SK-N-SH (cell line): ENCODE measurements at regions not wholly inside any gene's neighbourhood (a gene's known extent, or its start where the extent isn't known, plus 50 kb on each side); places are given as distances from the start of the nearest gene placed in this dataset.

Experiments
- CTCF ChIA-PET: fragments of 300-600, 350-600 bp; formaldehyde crosslinking; extraction: SDS; loops from one replicate; lab custom pipeline; 2021; lab: Yijun Ruan, JAX
- POLR2A ChIA-PET: fragments of 350-600 bp; sonication (Branson Sonifier 250); formaldehyde crosslinking; extraction: SDS; loops from one replicate; lab custom pipeline; 2020; ENCODE audit warnings: antibody characterized with exemption, inconsistent platforms; lab: Yijun Ruan, JAX
- DNase-seq: peaks from one replicate; pipeline ENCODE4 v3.0.0; 2012
- H2AFZ ChIP-seq: fragments of 200-600 bp; sonication (generic); 2 replicates; pipeline ENCODE4 v1.8.1; 2016; ENCODE audit warnings: antibody characterized with exemption, mild to moderate bottlenecking, low read depth
- H3F3A ChIP-seq: fragments of 200-600 bp; sonication (generic); replicated peaks from 2 replicates; pipeline ENCODE3; 2016; ENCODE audit warnings: antibody characterized with exemption, mild to moderate bottlenecking; ENCODE audit not compliant: insufficient read depth
- H3K27ac ChIP-seq, 2 experiments: fragments of 200-500 bp in 1 of 2; fragments of 200-600 bp in 1 of 2; sonication (Bioruptor generic) in 1 of 2; sonication (generic), shearing (Covaris generic) in 1 of 2; 2 replicates each; pipeline versions ENCODE4 v1.5.1 to v1.6.1; 2014 to 2016; ENCODE audit warnings: low read depth in 2 of 2, inconsistent platforms in 1 of 2, low read length in 1 of 2, mild to moderate bottlenecking in 1 of 2, mixed read lengths in 1 of 2
- H3K27me3 ChIP-seq: fragments of 200-600 bp; sonication (generic), shearing (Covaris generic); 2 replicates; pipeline ENCODE4 v1.6.1; 2016; ENCODE audit warnings: mixed run types; ENCODE audit not compliant: insufficient read depth
- H3K36me3 ChIP-seq, 2 experiments: fragments of 200-500 bp in 1 of 2; fragments of 200-600 bp in 1 of 2; sonication (Bioruptor generic) in 1 of 2; sonication (generic) in 1 of 2; replicated peaks in 1 of 2; 2 replicates each; pipeline versions ENCODE3 to v1.5.1; 2014 to 2016; ENCODE audit warnings: low read length in 1 of 2, mild to moderate bottlenecking in 1 of 2; ENCODE audit not compliant: insufficient read depth in 2 of 2, control insufficient read depth in 1 of 2
- H3K4me1 ChIP-seq, 2 experiments: fragments of 200-500 bp in 1 of 2; fragments of 200-600 bp in 1 of 2; sonication (Bioruptor generic) in 1 of 2; sonication (generic), shearing (Covaris generic) in 1 of 2; 2 replicates each; pipeline versions ENCODE4 v1.5.1 to v1.6.1; 2014 to 2016; ENCODE audit warnings: low read depth in 1 of 2, low read length in 1 of 2, mixed run types in 1 of 2; ENCODE audit not compliant: insufficient read depth in 2 of 2, control insufficient read depth in 1 of 2
- H3K4me2 ChIP-seq: fragments of 200-600 bp; sonication (generic), shearing (Covaris generic); 2 replicates; pipeline ENCODE4 v1.6.1; 2017; ENCODE audit warnings: mixed run types
- H3K4me3 ChIP-seq, 2 experiments: fragments of 200-500 bp in 1 of 2; fragments of 200-600 bp in 1 of 2; sonication (Bioruptor generic) in 1 of 2; sonication (generic), shearing (Covaris generic) in 1 of 2; 2 replicates each; pipeline versions ENCODE4 v1.5.1 to v1.8.1; 2014 to 2016; ENCODE audit warnings: low read depth in 2 of 2, inconsistent platforms in 1 of 2, low read length in 1 of 2, mild to moderate bottlenecking in 1 of 2, mixed read lengths in 1 of 2, moderate library complexity in 1 of 2
- H3K79me2 ChIP-seq: fragments of 200-600 bp; sonication (generic); 2 replicates; pipeline ENCODE4 v1.8.1; 2017; ENCODE audit warnings: mild to moderate bottlenecking; ENCODE audit not compliant: insufficient read depth
- H3K9ac ChIP-seq: fragments of 200-600 bp; sonication (generic); 2 replicates; pipeline ENCODE4 v1.6.1; 2017; ENCODE audit warnings: mixed run types
- H3K9me2 ChIP-seq: fragments of 200-600 bp; sonication (generic); 2 replicates; pipeline ENCODE4 v1.6.1; 2017; ENCODE audit warnings: mixed run types
- H3K9me3 ChIP-seq: fragments of 200-600 bp; sonication (generic); 2 replicates; pipeline ENCODE4 v1.6.1; 2017; ENCODE audit warnings: mixed run types, mild to moderate bottlenecking, moderate library complexity
- H4K20me1 ChIP-seq: fragments of 200-600 bp; sonication (generic); 2 replicates; pipeline ENCODE4 v1.6.1; 2017; ENCODE audit warnings: mild to moderate bottlenecking, mixed run types; ENCODE audit not compliant: insufficient read depth
- FOSL2 ChIP-seq: IDR thresholded peaks from 2 replicates; pipeline ENCODE4 v1.4.0; 2012; ENCODE audit warnings: low read depth, mild to moderate bottlenecking, moderate library complexity, borderline replicate concordance
- FOXM1 ChIP-seq: IDR thresholded peaks from 2 replicates; pipeline ENCODE4 v1.4.0; 2012; ENCODE audit warnings: low read depth, mild to moderate bottlenecking
- GATA2 ChIP-seq: sonication (generic); formaldehyde crosslinking; IDR thresholded peaks from 2 replicates; pipeline ENCODE4 v1.5.0; 2020; ENCODE audit warnings: mild to moderate bottlenecking, missing genetic modification reagents
- MXI1 ChIP-seq: IDR thresholded peaks from 2 replicates; pipeline ENCODE4 v1.6.1; 2012; ENCODE audit warnings: mild to moderate bottlenecking, low read depth, low read length, improper control_type of control experiment
- RCOR1 ChIP-seq: fragments of 150-350 bp; IDR thresholded peaks from 2 replicates; pipeline ENCODE4 v1.6.1; 2017; ENCODE audit warnings: antibody characterized with exemption, low read length
- REST ChIP-seq: IDR thresholded peaks from 2 replicates; pipeline ENCODE4 v1.6.1; 2012; ENCODE audit warnings: mild to moderate bottlenecking, low read depth, low read length, moderate library complexity
- RFX5 ChIP-seq: IDR thresholded peaks from 2 replicates; pipeline ENCODE4 v1.6.1; 2012; ENCODE audit warnings: mild to moderate bottlenecking, improper control_type of control experiment, low read length
- RXRA ChIP-seq: IDR thresholded peaks from 2 replicates; pipeline ENCODE4 v1.4.0; 2012; ENCODE audit warnings: low read depth, mild to moderate bottlenecking, borderline replicate concordance
- SIN3A ChIP-seq: IDR thresholded peaks from 2 replicates; pipeline ENCODE4 v1.6.1; 2012; ENCODE audit warnings: low read depth, mild to moderate bottlenecking, low read length, moderate library complexity, borderline replicate concordance
- TCF12 ChIP-seq: IDR thresholded peaks from 2 replicates; pipeline ENCODE4 v1.4.0; 2012
- YY1 ChIP-seq: IDR thresholded peaks from 2 replicates; pipeline ENCODE4 v1.4.0; 2012; ENCODE audit warnings: low read depth, mild to moderate bottlenecking
- WGBS: methylation state at CpG from one replicate; pipeline ENCODE4 v1.1.6; 2017; ENCODE audit warnings: low lambda C conversion rate; 5-methylcytosine and 5-hydroxymethylcytosine counted together
- TF ChIP-seq, protein P1 (sequence below): fragments of 150-350 bp; IDR thresholded peaks from 2 replicates; pipeline ENCODE4 v1.6.1; 2016; ENCODE audit warnings: mild to moderate bottlenecking, low read depth, low read length
- TF ChIP-seq, protein P2 (sequence below): IDR thresholded peaks from 2 replicates; pipeline ENCODE4; 2012

GRCh38 chr21:28871388-28872010, 121.2 kb downstream of the LTN1 start:
- Histone ChIP-seq H3K9me2 (no peaks in the 10 kb centered on the region), H3K27me3 (no peaks in the 10 kb centered on the region), H3K36me3 (peaks cover 32 to 34% of the 10 kb centered on the region in 2 experiments), H3K9ac (no peak overlapping the region), H3K4me1 (0 out of 4 replicates have a peak, but pooled peaks cover 0 to 5% of the 10 kb centered on the region in 2 experiments), H2AFZ (no peak overlapping the region), H3K4me2 (no peak overlapping the region), H3K79me2 (no peaks in the 10 kb centered on the region), H3F3A (no peaks in the 10 kb centered on the region), H3K4me3 (no peak overlapping the region), H3K27ac (no peak overlapping the region), H3K9me3 (no peaks in the 10 kb centered on the region), H4K20me1 (no peaks in the 10 kb centered on the region)
- DNase-seq = no peak
- POLR2A ChIA-PET = no interaction called here
- 100% methylated on average over 3 of the region's 3 CpGs for WGBS
- TF ChIP-seq, protein P1, sequence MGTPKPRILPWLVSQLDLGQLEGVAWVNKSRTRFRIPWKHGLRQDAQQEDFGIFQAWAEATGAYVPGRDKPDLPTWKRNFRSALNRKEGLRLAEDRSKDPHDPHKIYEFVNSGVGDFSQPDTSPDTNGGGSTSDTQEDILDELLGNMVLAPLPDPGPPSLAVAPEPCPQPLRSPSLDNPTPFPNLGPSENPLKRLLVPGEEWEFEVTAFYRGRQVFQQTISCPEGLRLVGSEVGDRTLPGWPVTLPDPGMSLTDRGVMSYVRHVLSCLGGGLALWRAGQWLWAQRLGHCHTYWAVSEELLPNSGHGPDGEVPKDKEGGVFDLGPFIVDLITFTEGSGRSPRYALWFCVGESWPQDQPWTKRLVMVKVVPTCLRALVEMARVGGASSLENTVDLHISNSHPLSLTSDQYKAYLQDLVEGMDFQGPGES = no peak
- TF ChIP-seq FOSL2 (no peak), RCOR1 (no peak), GATA2 (CRISPR knock-in tag) (no peak), YY1 (no peak)
- CTCF ChIA-PET = interaction anchor here (1.0 kb wide), 1 partner anchor 68 kb away, joined by 3 read pairs; no protein-coding TSS in a partner anchor

DNA sequence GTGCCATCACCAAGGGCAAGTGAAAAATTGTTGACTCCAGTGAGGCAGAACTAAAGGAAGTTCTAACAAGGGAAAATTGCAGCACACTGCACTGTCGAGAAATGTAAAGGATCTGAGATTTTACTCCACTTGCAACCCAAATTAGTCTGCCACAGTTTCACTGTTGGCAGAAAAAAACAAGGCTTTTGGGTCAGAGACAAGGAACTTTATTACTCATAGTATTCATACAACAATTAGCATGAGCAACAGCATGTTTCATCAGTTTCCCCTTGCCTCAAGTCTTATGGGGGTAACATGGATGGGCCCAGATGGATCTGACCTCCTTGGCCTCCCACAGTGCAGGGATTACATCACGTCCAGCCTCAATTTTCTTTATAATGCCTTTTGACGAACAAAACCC, 125.3 kb downstream of the LTN1 start:
- no peak overlapping the region for H3K4me2 ChIP-seq
- 0 out of 4 replicates have a peak, but pooled peaks cover 0 to 5% of the 10 kb centered on the region in 2 experiments for H3K4me1 ChIP-seq
- no peaks in the 10 kb centered on the region for H3K9me3 ChIP-seq
- no peak overlapping the region for H2AFZ ChIP-seq
- no peak overlapping the region for H3K9ac ChIP-seq
- H3F3A ChIP-seq = no peaks in the 10 kb centered on the region
- TF ChIP-seq FOXM1 = no peak
- TF ChIP-seq, protein P2, sequence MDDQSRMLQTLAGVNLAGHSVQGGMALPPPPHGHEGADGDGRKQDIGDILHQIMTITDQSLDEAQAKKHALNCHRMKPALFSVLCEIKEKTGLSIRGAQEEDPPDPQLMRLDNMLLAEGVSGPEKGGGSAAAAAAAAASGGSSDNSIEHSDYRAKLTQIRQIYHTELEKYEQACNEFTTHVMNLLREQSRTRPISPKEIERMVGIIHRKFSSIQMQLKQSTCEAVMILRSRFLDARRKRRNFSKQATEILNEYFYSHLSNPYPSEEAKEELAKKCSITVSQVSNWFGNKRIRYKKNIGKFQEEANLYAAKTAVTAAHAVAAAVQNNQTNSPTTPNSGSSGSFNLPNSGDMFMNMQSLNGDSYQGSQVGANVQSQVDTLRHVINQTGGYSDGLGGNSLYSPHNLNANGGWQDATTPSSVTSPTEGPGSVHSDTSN = no peak
- no peak for TF ChIP-seq RXRA
- no peak for TF ChIP-seq REST
- TF ChIP-seq TCF12 = no peak
- TF ChIP-seq MXI1 = no peak
- no peak for TF ChIP-seq YY1
- TF ChIP-seq SIN3A = no peak
- no peak for TF ChIP-seq RFX5
- H3K4me3 ChIP-seq = no peak overlapping the region
- H3K36me3 ChIP-seq = peaks cover 3 to 16% of the 10 kb centered on the region in 2 experiments
- DNase-seq = no peak
- 97% methylated on average over 3 of the region's 3 CpGs for WGBS
- no peaks in the 10 kb centered on the region for H3K9me2 ChIP-seq
- CTCF ChIA-PET = no interaction called here
- H4K20me1 ChIP-seq = no peaks in the 10 kb centered on the region
- no peaks in the 10 kb centered on the region for H3K79me2 ChIP-seq
- H3K27me3 ChIP-seq = no peaks in the 10 kb centered on the region
- POLR2A ChIA-PET = no interaction called here
- no peak overlapping the region for H3K27ac ChIP-seq
